Neural progenitor cell (in vitro differentiated cells): ENCODE measurements at regions not wholly inside any gene's neighbourhood (a gene's known extent, or its start where the extent isn't known, plus 50 kb on each side); places are given as distances from the start of the nearest gene placed in this dataset.

Experiments
- DNase-seq: peaks from one replicate; pipeline ENCODE4 v3.0.0-alpha.2; 2016; ENCODE audit warnings: low spot score
- H2AFZ ChIP-seq: fragments of 200-600 bp; sonication (generic); replicated peaks from 2 replicates; pipeline ENCODE4 v1.6.1; 2016; ENCODE audit warnings: antibody characterized with exemption
- H3F3A ChIP-seq: fragments of 200-600 bp; sonication (generic); 2 replicates; pipeline ENCODE4 v1.6.1; 2016; ENCODE audit warnings: antibody characterized with exemption, low read depth
- H3K27ac ChIP-seq: fragments of 200-600 bp; sonication (generic); 2 replicates; pipeline ENCODE4 v1.5.1; 2016; ENCODE audit warnings: mild to moderate bottlenecking
- H3K27me3 ChIP-seq: fragments of 200-600 bp; sonication (generic); 2 replicates; pipeline ENCODE4 v1.6.1; 2016; ENCODE audit warnings: mild to moderate bottlenecking, moderate library complexity
- H3K36me3 ChIP-seq: fragments of 200-600 bp; sonication (generic); 2 replicates; pipeline ENCODE4 v1.5.1; 2016
- H3K4me1 ChIP-seq: fragments of 200-600 bp; sonication (generic); 2 replicates; pipeline ENCODE4 v1.6.1; 2016; ENCODE audit warnings: mixed run types
- H3K4me2 ChIP-seq: fragments of 200-600 bp; sonication (generic); 2 replicates; pipeline ENCODE4 v1.6.1; 2016
- H3K4me3 ChIP-seq: fragments of 200-600 bp; sonication (generic); 2 replicates; pipeline ENCODE4 v1.5.1; 2016
- H3K79me2 ChIP-seq: fragments of 200-600 bp; sonication (generic); 2 replicates; pipeline ENCODE4 v1.6.1; 2016; ENCODE audit warnings: low read depth
- H3K9ac ChIP-seq: fragments of 200-600 bp; sonication (generic); 2 replicates; pipeline ENCODE4 v1.6.1; 2016
- H3K9me3 ChIP-seq: fragments of 200-600 bp; sonication (generic); 2 replicates; pipeline ENCODE4 v1.5.1; 2016; ENCODE audit warnings: low read depth
- H4K20me1 ChIP-seq: fragments of 200-600 bp; sonication (generic); 2 replicates; pipeline ENCODE4 v1.6.1; 2016; ENCODE audit warnings: low read depth
- H3K27ac Mint-ChIP-seq: 3 replicates; pipeline ENCODE4 v1.8.0; 2021; ENCODE audit warnings: mixed read lengths
- H3K27me3 Mint-ChIP-seq: 2 replicates; pipeline ENCODE4 v1.8.0; 2022; ENCODE audit warnings: low read depth, mild to moderate bottlenecking, inconsistent platforms, moderate library complexity, mixed read lengths; ENCODE audit not compliant: insufficient read depth
- H3K36me3 Mint-ChIP-seq: 3 replicates; pipeline ENCODE4 v1.8.0; 2021; ENCODE audit warnings: mixed read lengths
- H3K4me1 Mint-ChIP-seq: 3 replicates; pipeline ENCODE4 v1.8.0; 2021; ENCODE audit warnings: mixed read lengths
- H3K4me3 Mint-ChIP-seq: 3 replicates; pipeline ENCODE4 v1.8.0; 2021; ENCODE audit warnings: mild to moderate bottlenecking, moderate library complexity, mixed read lengths
- H3K9me3 Mint-ChIP-seq: 3 replicates; pipeline ENCODE4 v1.8.0; 2020; ENCODE audit warnings: mixed read lengths
- CTCF ChIP-seq: fragments of 200-600 bp; sonication (generic); IDR thresholded peaks from 2 replicates; pipeline ENCODE4 v1.5.1; 2017; ENCODE audit warnings: antibody characterized with exemption, mild to moderate bottlenecking
- EZH2 ChIP-seq: fragments of 200-600 bp; sonication (generic); IDR thresholded peaks from 2 replicates; pipeline ENCODE4 v1.6.1; 2017; ENCODE audit warnings: antibody characterized with exemption, mild to moderate bottlenecking, moderate library complexity
- EZH2phosphoT487 ChIP-seq: fragments of 200-600 bp; sonication (generic); IDR thresholded peaks from 2 replicates; pipeline ENCODE4 v1.6.1; 2017; ENCODE audit warnings: antibody characterized with exemption

GRCh38 chr6:54700158-54700557, 146.4 kb upstream of the FAM83B start:
- no peak overlapping the region for H3K4me2 ChIP-seq
- TF ChIP-seq CTCF (no peak), EZH2 (no peak), EZH2phosphoT487 (no peak)
- Mint-ChIP-seq H3K4me1 (peaks cover 11% of the 10 kb centered on the region), H3K9me3 (no peaks in the 10 kb centered on the region), H3K4me3 (no peak overlapping the region), H3K27ac (no peak overlapping the region), H3K27me3 (no peaks in the 10 kb centered on the region), H3K36me3 (no peaks in the 10 kb centered on the region)
- no peaks in the 10 kb centered on the region for H3K36me3 ChIP-seq
- no peak overlapping the region for H3K4me3 ChIP-seq
- H4K20me1 ChIP-seq = no peaks in the 10 kb centered on the region
- no peaks in the 10 kb centered on the region for H3F3A ChIP-seq
- no peaks in the 10 kb centered on the region for H3K79me2 ChIP-seq
- no peak overlapping the region for H3K9ac ChIP-seq
- no peaks in the 10 kb centered on the region for H3K27me3 ChIP-seq
- H2AFZ ChIP-seq = no peak overlapping the region
- peaks cover 11% of the 10 kb centered on the region for H3K4me1 ChIP-seq
- no peak overlapping the region for H3K27ac ChIP-seq
- no peaks in the 10 kb centered on the region for H3K9me3 ChIP-seq
- DNase-seq = no peak

DNA sequence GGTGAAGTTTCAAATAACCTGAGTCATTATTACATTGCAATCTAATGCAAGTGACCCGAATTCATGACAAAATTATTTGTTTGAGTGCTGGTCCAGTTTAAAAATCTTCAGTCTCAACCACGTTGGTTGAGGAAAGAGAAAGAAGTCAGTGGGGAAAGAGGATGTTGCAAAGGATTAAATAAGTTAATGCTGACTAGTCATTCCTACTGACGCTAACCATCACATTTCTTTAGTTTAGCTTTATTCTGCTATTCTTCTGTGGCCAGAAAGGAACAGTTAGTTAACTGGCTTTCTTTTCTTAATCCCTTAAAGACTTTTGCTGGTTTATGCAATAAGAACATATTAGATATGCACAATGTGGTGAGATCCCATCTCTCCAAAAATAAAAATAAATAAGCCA, 143.8 kb upstream of the FAM83B start:
- no peaks in the 10 kb centered on the region for H3K36me3 ChIP-seq
- no peak for TF ChIP-seq CTCF
- no peak for TF ChIP-seq EZH2phosphoT487
- no peak for TF ChIP-seq EZH2
- H3K4me1 Mint-ChIP-seq = peaks cover 13% of the 10 kb centered on the region
- H3K9me3 Mint-ChIP-seq = no peaks in the 10 kb centered on the region
- H3F3A ChIP-seq = no peaks in the 10 kb centered on the region
- peaks cover 11% of the 10 kb centered on the region for H3K4me1 ChIP-seq
- no peak overlapping the region for H3K9ac ChIP-seq
- H3K27ac ChIP-seq = no peak overlapping the region
- H3K27ac Mint-ChIP-seq = no peak overlapping the region
- H3K4me2 ChIP-seq = no peak overlapping the region
- H3K4me3 ChIP-seq = no peak overlapping the region
- no peak overlapping the region for H3K4me3 Mint-ChIP-seq
- no peaks in the 10 kb centered on the region for H4K20me1 ChIP-seq
- no peaks in the 10 kb centered on the region for H3K27me3 ChIP-seq
- no peaks in the 10 kb centered on the region for H3K9me3 ChIP-seq
- no peak overlapping the region for H2AFZ ChIP-seq
- no peaks in the 10 kb centered on the region for H3K36me3 Mint-ChIP-seq
- no peak for DNase-seq
- H3K79me2 ChIP-seq = no peaks in the 10 kb centered on the region
- H3K27me3 Mint-ChIP-seq = no peaks in the 10 kb centered on the region

- H3K9me3 Mint-ChIP-seq = no peaks in the 10 kb centered on the region
- no peaks in the 10 kb centered on the region for H3K9me3 ChIP-seq
- no peaks in the 10 kb centered on the region for H3K4me1 ChIP-seq
- H3K36me3 ChIP-seq = no peaks in the 10 kb centered on the region
- no peak for DNase-seq
- no peaks in the 10 kb centered on the region for H4K20me1 ChIP-seq
- no peaks in the 10 kb centered on the region for H3K36me3 Mint-ChIP-seq
- H3K27ac ChIP-seq = no peak overlapping the region
- TF ChIP-seq CTCF (no peak), EZH2 (no peak), EZH2phosphoT487 (no peak)
- H3F3A ChIP-seq = no peaks in the 10 kb centered on the region
- peaks cover 4% of the 10 kb centered on the region for H3K4me1 Mint-ChIP-seq
- no peak overlapping the region for H3K4me2 ChIP-seq
- H3K4me3 ChIP-seq = no peak overlapping the region
- no peaks in the 10 kb centered on the region for H3K27me3 ChIP-seq
- no peaks in the 10 kb centered on the region for H3K27me3 Mint-ChIP-seq
- no peak overlapping the region for H2AFZ ChIP-seq
- no peaks in the 10 kb centered on the region for H3K79me2 ChIP-seq
- no peak overlapping the region for H3K27ac Mint-ChIP-seq
- H3K9ac ChIP-seq = no peak overlapping the region
- no peak overlapping the region for H3K4me3 Mint-ChIP-seq
Measured at GRCh38 chr6:54706391-54706790, 140.2 kb upstream of the FAM83B start.
